Stimulated activated CD8-positive, alpha-beta memory T cell treated with anti-CD3 and anti-CD28 coated beads, Interleukin-15, amount 100 ng/mL, for 48 hours (primary cell): ENCODE measurements at regions not wholly inside any gene's neighbourhood (a gene's known extent, or its start where the extent isn't known, plus 50 kb on each side); places are given as distances from the start of the nearest gene placed in this dataset.

Experiments
- DNase-seq, 2 donors: peaks; one replicate each; pipeline ENCODE4 v3.0.0-alpha.2; 2020; ENCODE audit warnings: low read depth in 2 of 2

GRCh38 chr21:19833082-19833481 lies 1165.1 kb upstream of the NCAM2 start:
- DNase-seq, result no peak

DNA sequence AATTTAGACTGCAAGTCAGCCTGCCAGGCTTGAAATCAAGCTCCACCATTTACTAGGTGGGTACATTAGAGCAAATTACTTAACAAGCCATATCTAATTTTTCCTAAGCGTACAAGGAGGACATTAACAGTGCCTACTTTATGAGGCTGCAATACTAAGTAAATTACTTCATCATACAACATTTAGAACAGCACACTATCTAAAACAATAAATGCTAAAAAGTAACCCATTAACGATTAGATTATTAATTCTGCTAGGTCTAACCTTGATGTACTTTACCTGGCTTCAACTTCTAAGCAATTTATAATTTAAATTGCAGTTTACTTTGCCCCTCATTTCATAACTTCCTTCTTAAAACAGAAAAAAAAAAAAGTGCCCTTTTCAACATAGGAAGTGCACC lies 1155.6 kb upstream of the NCAM2 start:
- no peak for DNase-seq

DNA sequence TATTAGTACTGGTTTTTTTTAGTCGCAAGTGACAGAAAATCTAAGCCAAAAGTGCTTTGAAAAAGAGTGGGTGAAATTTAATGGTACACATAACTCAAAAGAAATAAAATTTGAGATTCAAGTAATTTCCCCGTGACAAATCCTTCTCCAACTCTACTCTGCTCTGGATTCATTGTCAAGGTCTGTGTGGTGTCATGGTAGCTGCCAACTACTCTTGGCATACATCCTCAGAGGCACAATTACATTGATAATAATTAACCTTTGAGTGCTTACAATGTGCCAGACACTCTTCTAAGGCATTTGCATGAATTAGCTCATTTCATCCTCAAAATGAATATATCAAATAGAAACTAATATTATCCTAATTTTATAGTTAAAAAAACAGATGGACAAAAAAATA lies 1153.9 kb upstream of the NCAM2 start:
- DNase-seq, result no peak

DNA sequence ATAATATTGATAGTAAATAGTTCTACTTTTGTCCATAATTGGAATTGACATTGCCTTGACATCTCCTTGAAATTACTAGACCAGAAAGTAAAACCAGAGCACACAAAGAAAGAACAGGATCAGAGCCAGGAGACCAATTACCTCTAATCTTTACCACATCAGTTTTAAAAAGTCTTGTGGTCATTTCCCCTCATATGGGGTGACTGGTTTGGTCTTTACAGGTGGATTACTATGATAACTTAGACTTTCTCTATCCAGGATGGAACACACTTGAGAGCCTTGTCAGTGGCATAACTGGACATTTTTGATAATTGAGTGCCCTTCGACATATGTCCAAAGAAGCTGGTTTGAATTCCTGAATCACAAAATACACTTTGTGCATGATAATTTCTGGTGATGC lies 1148.1 kb upstream of the NCAM2 start:
- no peak for DNase-seq

DNA sequence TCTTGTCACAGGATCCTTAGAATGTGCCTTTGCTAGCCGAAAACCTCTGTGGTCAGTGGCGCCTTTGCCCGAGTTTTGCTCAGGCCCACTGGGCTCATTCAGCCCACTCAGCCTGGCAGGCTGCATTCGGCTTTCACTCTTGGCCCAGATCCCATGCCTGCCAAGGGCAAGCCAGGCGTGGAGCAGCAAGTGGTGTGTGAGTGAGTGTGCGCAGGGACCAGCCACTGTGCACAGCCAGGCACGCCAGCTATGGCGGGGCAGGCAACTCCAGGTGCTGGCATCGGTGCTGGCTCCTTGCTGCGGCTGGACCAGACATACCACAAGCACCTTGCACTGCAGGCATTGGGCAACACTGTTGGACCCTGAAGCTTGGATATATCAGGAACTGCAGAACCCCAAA lies 1145.1 kb upstream of the NCAM2 start:
- no peak for DNase-seq

DNA sequence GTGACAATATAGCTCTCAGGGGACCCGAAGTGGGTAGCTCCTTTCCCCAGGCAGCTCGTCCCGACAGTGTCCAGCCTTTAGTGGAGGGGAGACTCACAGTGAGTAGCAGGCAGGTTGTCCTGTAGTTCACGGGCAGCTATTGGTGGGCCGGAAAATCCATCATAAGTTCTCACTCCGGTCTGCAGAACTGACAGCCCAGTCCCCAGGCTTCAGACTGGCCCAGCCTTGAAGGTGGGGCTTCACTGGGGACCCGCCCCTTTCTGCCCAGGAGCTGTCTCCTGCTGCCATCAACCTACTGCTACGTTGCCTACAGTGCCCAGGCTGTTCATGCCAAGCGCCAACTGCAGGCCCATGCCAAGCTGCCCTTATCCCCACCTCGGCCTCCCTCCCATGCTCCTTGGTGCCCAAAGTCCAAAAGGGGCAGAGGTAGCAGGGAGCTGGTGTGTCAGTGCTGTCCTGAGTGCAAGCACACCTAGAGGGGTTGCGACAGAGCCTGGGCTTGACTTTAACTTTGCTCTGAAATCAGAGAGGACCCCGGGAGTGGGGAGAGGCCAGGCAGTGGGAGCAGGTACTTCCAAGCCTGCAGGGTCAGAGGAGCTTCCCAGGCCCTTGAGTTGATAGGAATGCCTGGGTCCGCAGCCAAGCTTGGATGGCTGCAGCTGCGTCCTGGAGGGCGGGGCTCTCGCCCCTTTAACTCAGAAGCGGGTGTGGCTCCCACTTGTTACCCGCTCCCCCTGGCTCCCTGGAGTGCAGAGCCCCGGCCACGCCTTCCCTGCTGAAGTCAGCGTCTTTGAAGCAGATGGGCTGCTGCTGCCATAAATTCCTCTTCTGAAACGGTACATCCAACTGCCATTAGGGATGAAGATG lies 1144.3 kb upstream of the NCAM2 start:
- DNase-seq, result no peak

DNA sequence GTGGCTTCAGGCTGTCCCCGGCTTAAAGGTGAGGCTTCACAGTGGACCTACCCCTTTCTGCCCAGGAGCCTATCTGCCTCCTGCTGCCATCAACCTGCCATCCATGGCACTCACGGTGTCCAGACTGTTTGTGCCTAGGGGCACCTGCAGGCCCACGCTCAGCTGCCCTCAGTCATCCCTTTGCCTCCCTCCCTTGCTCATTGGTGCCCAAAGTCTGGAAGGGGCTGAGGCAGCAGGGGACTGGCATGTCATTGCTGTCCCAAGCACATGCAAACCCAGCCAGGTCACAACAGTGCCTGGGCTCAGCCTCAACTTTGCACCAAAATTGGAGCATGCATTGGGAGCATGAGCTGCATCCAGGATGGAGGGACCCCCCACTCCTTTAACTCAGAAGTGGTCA lies 1142.7 kb upstream of the NCAM2 start:
- no peak for DNase-seq

DNA sequence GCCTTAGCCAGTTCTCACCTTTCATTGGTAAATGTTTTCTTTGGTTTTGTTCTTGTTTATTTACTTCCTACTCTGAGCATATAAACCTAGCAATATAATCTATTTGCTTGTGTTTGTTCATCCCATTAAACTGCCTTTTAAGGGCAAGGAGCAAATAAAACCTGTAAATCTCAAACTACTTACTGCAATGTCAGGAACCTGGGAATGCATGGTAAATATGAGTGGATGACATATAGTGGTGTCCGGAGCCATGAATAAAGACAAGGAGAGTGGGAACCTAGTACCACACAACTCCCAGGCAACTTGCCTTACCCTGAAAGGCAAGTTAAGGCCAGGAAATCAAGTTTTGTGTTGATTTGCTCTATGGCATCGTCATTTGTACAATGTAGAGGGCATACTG lies 1133.7 kb upstream of the NCAM2 start:
- DNase-seq, result no peak

DNA sequence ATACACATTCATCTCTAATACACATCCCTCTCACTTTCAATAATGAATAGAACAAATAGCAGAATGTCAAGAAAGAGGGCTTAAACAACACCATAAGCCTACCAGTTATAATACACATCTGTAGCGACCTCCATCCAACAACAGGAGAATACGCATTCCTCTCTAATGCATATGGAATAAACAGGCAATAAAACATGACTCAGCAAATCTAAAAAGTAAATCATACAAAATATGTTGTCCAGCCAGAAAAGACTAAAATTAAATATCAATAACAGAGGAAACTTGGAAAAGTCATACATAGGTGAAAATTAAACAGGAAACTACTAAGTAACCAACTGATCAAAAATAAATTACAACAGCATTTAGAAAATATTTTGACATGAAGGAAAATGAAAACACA lies 1127.5 kb upstream of the NCAM2 start:
- DNase-seq, result no peak

GRCh38 chr21:19874521-19874920 lies 1123.7 kb upstream of the NCAM2 start:
- DNase-seq, result no peak

GRCh38 chr21:19878133-19878532 lies 1120.1 kb upstream of the NCAM2 start:
- DNase-seq, result no peak

GRCh38 chr21:19899645-19900044 lies 1098.6 kb upstream of the NCAM2 start:
- DNase-seq, result no peak

DNA sequence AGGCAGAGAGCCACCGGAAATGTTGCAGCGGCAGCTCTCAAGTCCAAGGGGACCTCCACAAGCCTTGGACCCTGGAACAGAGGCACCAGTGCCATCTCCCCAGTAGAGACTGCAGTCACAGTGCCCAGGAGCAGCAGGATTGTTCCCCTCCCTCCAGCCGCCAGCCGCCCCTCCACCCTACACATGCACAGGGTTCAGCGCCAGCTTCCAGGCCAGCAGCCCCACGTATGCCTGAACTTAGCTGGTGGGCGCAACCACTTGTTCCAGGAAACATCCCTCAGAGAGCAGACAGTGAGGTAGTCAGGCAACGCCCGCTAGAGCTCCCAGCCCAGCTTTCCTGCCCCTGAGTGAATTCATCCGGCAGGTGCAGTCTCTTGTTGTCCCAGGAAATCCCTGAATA lies 1098.1 kb upstream of the NCAM2 start:
- DNase-seq, result no peak

GRCh38 chr21:19908390-19908789 lies 1089.8 kb upstream of the NCAM2 start:
- no peak for DNase-seq

- DNase-seq, result no peak
Observed at GRCh38 chr21:19914028-19914427, 1084.2 kb upstream of the NCAM2 start.

- DNase-seq, result no peak
Observed at GRCh38 chr21:19921211-19921610, 1077.0 kb upstream of the NCAM2 start.

GRCh38 chr21:19922122-19922521 lies 1076.1 kb upstream of the NCAM2 start:
- DNase-seq, result no peak

- DNase-seq, result no peak
Observed at GRCh38 chr21:19935467-19935866, 1062.7 kb upstream of the NCAM2 start.

DNA sequence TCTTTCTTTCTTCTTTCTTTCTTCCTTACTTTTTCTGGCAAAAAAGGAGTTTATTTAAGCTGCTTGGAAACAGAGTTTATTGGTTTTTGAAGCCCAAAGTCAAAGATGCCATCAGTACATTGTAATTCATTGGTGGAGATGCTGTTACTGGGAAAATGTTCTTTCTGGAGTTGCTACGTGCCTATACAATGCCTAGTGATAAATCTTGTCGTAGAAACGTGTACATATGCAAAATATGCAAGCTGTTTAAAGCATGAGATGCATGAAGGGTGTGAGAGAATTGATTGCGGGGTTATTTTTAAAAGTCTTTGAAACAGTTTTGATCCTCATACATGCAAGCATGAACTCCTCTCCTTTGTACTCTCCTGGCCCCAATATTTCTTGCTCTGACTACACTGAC lies 1060.6 kb upstream of the NCAM2 start:
- no peak for DNase-seq

DNA sequence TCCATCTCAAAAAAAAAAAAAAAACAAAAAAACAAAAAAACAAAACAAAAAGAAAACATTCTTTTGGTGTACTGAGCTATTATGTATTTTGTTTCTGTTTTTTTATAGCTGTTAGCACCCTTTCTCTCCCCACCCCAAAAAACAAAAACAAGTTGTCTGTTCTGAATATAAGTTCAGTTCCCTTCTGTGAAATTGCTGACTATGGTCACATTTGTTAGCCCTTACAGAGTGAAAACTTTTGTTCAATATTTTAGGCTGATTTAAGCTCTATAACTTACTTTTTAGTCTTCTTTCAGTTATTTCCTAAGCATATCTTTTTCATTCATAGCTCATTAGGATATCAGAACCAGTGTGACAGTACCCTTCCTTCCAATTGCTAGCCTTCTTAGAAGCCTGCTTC lies 1056.6 kb upstream of the NCAM2 start:
- no peak for DNase-seq

DNA sequence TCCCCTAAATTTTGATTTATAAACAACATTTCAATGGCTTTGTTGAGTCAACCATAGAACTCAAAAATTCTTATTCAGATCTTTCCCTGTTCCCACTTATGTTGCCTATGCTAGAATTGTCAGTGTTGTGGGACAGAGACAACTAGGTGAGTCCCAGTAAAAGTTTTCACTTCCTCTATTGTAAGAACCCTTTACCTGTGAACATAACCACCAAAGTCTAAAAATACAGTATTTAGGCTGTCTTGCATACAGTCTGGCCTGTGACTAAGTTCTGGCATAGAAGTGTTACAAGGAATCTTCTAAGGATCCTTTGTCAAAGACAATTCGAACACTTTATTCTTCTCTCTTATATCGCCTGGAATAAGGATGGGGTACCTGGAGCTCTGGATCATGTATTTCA lies 1047.9 kb upstream of the NCAM2 start:
- no peak for DNase-seq

DNA sequence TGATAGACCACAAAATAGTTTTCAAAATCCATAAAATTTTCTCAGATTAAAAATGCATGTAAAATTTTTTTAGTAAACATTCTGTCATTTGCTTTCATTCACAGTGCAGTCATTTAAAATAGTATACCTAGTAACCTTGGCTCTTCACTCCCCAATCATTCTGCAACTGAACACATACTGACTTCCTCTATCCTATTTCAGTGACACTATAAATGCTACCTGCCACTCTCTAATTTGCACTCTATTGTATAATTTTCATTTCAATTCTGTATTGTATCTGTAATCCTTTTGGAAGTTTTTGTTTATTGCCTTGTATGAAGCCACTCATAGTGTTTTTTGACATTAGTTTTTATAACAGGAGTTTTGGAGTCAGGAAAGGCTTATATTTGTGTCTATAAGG lies 1029.1 kb upstream of the NCAM2 start:
- DNase-seq, result no peak

- no peak for DNase-seq
Observed at GRCh38 chr21:19981938-19982337, 1016.3 kb upstream of the NCAM2 start.

GRCh38 chr21:19986396-19986795 lies 1011.8 kb upstream of the NCAM2 start:
- no peak for DNase-seq
